Keratinocyte (primary cell): ENCODE measurements at regions not wholly inside any gene's neighbourhood (a gene's known extent, or its start where the extent isn't known, plus 50 kb on each side); places are given as distances from the start of the nearest gene placed in this dataset.

ENCODE experiments used
- DNase-seq: peaks from one replicate; pipeline ENCODE4 v3.0.0-alpha.2; 2011; ENCODE audit warnings: low read depth, missing footprints, low spot score
- FAIRE-seq: peaks from 2 replicates; lab custom pipeline; 2011; peaks lifted over from hg19 to GRCh38; lab: Jason Lieb, UNC
- H2AFZ ChIP-seq: 2 replicates; pipeline ENCODE4 v1.6.0; 2012; ENCODE audit warnings: low read length, control low read depth, inconsistent platforms; ENCODE audit not compliant: control insufficient read depth
- H3K27ac ChIP-seq: 2 replicates; pipeline ENCODE4 v1.5.1; 2011; ENCODE audit warnings: low read length; ENCODE audit not compliant: control insufficient read depth, insufficient read depth
- H3K27me3 ChIP-seq: 3 replicates; pipeline ENCODE4 v1.6.0; 2011; ENCODE audit warnings: low read length; ENCODE audit not compliant: control insufficient read depth, insufficient read depth; ENCODE audit errors: extremely low read depth
- H3K36me3 ChIP-seq, 2 experiments: 2 replicates in 1 of 2; 3 replicates in 1 of 2; pipeline ENCODE4 v1.5.1; 2011; ENCODE audit warnings: low read length in 2 of 2, mild to moderate bottlenecking in 1 of 2; ENCODE audit not compliant: control insufficient read depth in 2 of 2, insufficient read depth in 2 of 2; ENCODE audit errors: extremely low read depth in 1 of 2
- H3K4me1 ChIP-seq: 3 replicates; pipeline ENCODE4 v1.5.1; 2011; ENCODE audit warnings: low read length; ENCODE audit not compliant: control insufficient read depth, insufficient read depth; ENCODE audit errors: extremely low read depth
- H3K4me2 ChIP-seq: 3 replicates; pipeline ENCODE4 v1.6.0; 2011; ENCODE audit warnings: low read depth, low read length; ENCODE audit not compliant: control insufficient read depth, insufficient read depth; ENCODE audit errors: extremely low read depth
- H3K4me3 ChIP-seq, 3 experiments: fragments of 200-600 bp in 1 of 3; sonication (generic) in 1 of 3; 2 replicates in 2 of 3; 3 replicates in 1 of 3; pipeline ENCODE4 v1.5.1; 2011 to 2016; ENCODE audit warnings: low read length in 3 of 3, mild to moderate bottlenecking in 3 of 3, control low read depth in 2 of 3, inconsistent platforms in 1 of 3, low read depth in 1 of 3, mixed read lengths in 1 of 3, mixed run types in 1 of 3, moderate library complexity in 1 of 3; ENCODE audit not compliant: control insufficient read depth in 2 of 3, insufficient read depth in 2 of 3; ENCODE audit errors: extremely low read depth in 1 of 3
- H3K79me2 ChIP-seq: 2 replicates; pipeline ENCODE4 v1.6.0; 2012; ENCODE audit warnings: low read length; ENCODE audit not compliant: control insufficient read depth, insufficient read depth
- H3K9ac ChIP-seq: 3 replicates; pipeline ENCODE4 v1.6.0; 2011; ENCODE audit warnings: low read length; ENCODE audit not compliant: control insufficient read depth, insufficient read depth; ENCODE audit errors: extremely low read depth
- H3K9me1 ChIP-seq: 3 replicates; pipeline ENCODE4 v1.6.0; 2011; ENCODE audit warnings: low read length; ENCODE audit not compliant: control insufficient read depth, insufficient read depth; ENCODE audit errors: extremely low read depth
- H3K9me3 ChIP-seq: 2 replicates; pipeline ENCODE4 v1.5.1; 2012; ENCODE audit warnings: low read depth, low read length; ENCODE audit not compliant: control insufficient read depth
- H4K20me1 ChIP-seq: 3 replicates; pipeline ENCODE4 v1.6.0; 2011; ENCODE audit warnings: low read length; ENCODE audit not compliant: control insufficient read depth, insufficient read depth; ENCODE audit errors: extremely low read depth
- EZH2 ChIP-seq: IDR thresholded peaks from one replicate; pipeline ENCODE4 v1.6.1; 2012; ENCODE audit warnings: inconsistent platforms, mild to moderate bottlenecking, low read length, moderate library complexity
- dilution Hi-C: fragments of 300-500 bp; cut with MboI; formaldehyde crosslinking; loops from one replicate; pipeline ENCODE4 v1.7.0; 2020; ENCODE audit warnings: low sequenced_read_pairs; ENCODE audit not compliant: extremely low pct_ligation_motif_present
- TF ChIP-seq, protein P1 (sequence below), 3 experiments: IDR thresholded peaks in 1 of 3; conservative IDR thresholded peaks in 1 of 3; optimal IDR thresholded peaks in 1 of 3; 2 replicates in 2 of 3; 3 replicates in 1 of 3; pipeline versions ENCODE3 to v1.5.1; 2011; ENCODE audit warnings: low read length in 3 of 3, mild to moderate bottlenecking in 3 of 3, moderate library complexity in 2 of 3, control low read depth in 1 of 3, inconsistent platforms in 1 of 3; ENCODE audit not compliant: insufficient read depth in 2 of 3; ENCODE audit errors: extremely low read depth in 1 of 3

DNA sequence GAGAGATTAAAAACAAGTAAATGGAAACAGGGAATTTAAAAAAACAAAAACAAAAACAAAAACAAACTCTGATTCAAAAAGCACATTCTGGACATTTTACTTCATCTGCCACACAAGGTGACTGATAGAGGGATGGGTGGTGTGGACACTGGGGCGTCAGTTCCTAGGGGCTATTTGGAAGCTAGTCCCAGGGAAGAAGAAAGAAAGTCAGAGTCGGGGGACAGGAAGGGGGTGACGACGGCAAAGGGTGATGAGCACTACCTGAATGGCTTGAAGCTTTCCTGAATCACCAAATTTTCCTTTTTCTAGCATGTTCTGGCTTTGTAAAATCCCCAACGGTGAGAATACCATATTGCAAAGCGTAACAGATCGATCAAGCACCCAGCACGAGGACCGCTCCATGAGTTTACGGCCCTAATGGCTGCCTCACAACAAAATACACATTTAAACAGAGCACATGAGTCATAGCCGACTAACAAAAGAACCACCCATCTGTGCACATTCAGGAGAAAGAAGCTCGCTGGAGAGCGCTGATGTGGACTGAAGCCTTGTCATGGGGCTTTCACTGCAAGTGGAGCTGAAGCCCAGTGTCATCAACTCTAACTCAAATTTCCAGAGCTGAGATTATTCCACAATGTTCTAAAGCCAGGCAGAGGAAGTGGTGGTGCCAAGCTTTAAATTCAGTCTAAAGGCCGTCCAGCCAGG lies 178.9 kb downstream of the LNPK start:
- dilution Hi-C loops = no loop called here
- no peak overlapping the region for H3K4me2 ChIP-seq
- DNase-seq = no peak
- H3K4me1 ChIP-seq = peaks cover 1% of the 10 kb centered on the region
- H3K36me3 ChIP-seq = no peaks in the 10 kb centered on the region
- TF ChIP-seq EZH2 = no peak
- TF ChIP-seq, protein P1, sequence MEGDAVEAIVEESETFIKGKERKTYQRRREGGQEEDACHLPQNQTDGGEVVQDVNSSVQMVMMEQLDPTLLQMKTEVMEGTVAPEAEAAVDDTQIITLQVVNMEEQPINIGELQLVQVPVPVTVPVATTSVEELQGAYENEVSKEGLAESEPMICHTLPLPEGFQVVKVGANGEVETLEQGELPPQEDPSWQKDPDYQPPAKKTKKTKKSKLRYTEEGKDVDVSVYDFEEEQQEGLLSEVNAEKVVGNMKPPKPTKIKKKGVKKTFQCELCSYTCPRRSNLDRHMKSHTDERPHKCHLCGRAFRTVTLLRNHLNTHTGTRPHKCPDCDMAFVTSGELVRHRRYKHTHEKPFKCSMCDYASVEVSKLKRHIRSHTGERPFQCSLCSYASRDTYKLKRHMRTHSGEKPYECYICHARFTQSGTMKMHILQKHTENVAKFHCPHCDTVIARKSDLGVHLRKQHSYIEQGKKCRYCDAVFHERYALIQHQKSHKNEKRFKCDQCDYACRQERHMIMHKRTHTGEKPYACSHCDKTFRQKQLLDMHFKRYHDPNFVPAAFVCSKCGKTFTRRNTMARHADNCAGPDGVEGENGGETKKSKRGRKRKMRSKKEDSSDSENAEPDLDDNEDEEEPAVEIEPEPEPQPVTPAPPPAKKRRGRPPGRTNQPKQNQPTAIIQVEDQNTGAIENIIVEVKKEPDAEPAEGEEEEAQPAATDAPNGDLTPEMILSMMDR (optimal IDR thresholded peaks at IDR 0.05 in 1 of 3, IDR thresholded peaks at IDR 0.05 in 1 of 3, conservative IDR thresholded peaks at IDR 0.05 in 1 of 3; ENCODE audit: extremely low read depth in 1 of 3, insufficient read depth in 2 of 3, low read length in 3 of 3) = no peak
- no peaks in the 10 kb centered on the region for H4K20me1 ChIP-seq
- H3K27me3 ChIP-seq = no peaks in the 10 kb centered on the region
- no peaks in the 10 kb centered on the region for H3K9me1 ChIP-seq
- no peak overlapping the region for H2AFZ ChIP-seq
- no peak overlapping the region for H3K4me3 ChIP-seq
- FAIRE-seq = no peak
- no peak overlapping the region for H3K27ac ChIP-seq
- H3K9me3 ChIP-seq = no peaks in the 10 kb centered on the region
- H3K79me2 ChIP-seq = no peaks in the 10 kb centered on the region
- H3K9ac ChIP-seq = no peak overlapping the region

DNA sequence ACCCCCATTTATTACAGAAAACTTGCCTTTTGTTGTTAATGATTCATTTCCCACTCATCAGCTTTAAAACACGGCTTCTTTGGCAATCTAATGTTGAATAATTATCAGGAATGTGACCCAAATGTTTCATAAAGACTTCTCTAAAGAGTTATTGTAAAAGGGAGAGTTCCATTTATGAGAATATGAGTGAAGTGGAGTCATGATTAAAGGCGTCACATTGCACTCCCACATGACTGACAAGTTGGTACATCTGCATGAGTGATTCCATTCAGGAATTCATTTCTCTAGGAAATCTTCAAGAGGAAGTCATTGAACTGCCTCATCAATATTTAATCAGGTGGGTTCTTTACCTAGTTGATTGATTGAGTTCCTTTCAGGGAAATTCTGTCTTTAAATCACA lies 184.8 kb downstream of the LNPK start:
- dilution Hi-C loops = no loop called here
- FAIRE-seq = peak; percentile 13
- Histone ChIP-seq H4K20me1 (no peaks in the 10 kb centered on the region), H3K36me3 (no peaks in the 10 kb centered on the region), H3K79me2 (no peaks in the 10 kb centered on the region), H3K9me3 (no peaks in the 10 kb centered on the region), H3K27ac (peak overlapping the region; percentile 83), H3K27me3 (no peaks in the 10 kb centered on the region), H3K4me3 (peak overlapping the region in 1 of 3 experiments; percentile 18), H3K4me1 (peaks cover 28% of the 10 kb centered on the region), H3K4me2 (peak overlapping the region; percentile 73), H2AFZ (no peak overlapping the region), H3K9me1 (no peaks in the 10 kb centered on the region), H3K9ac (no peak overlapping the region)
- TF ChIP-seq, protein P1 (optimal IDR thresholded peaks at IDR 0.05 in 1 of 3, IDR thresholded peaks at IDR 0.05 in 1 of 3, conservative IDR thresholded peaks at IDR 0.05 in 1 of 3; ENCODE audit: extremely low read depth in 1 of 3, insufficient read depth in 2 of 3, low read length in 3 of 3) = no peak
- no peak for TF ChIP-seq EZH2
- peak; percentile 50 for DNase-seq
